Activated naive CD8-positive, alpha-beta T cell treated with anti-CD3 and anti-CD28 coated beads, Interleukin-2, amount 10 ng/mL, durations not matched to agents 7 days and 5 days (primary cell): ENCODE measurements at regions not wholly inside any gene's neighbourhood (a gene's known extent, or its start where the extent isn't known, plus 50 kb on each side); places are given as distances from the start of the nearest gene placed in this dataset.

Source experiments
- ATAC-seq: fragments of 150-1000 bp; cut with Tn5 transposase; one replicate; pipeline ENCODE4 v1.10.0; 2021; ENCODE audit warnings: low read depth, moderate library complexity
- POLR2A ChIA-PET: fragments of 350-600 bp; sonication (Branson Sonifier 250); formaldehyde crosslinking; loops from one replicate; lab custom pipeline; 2021; ENCODE audit warnings: antibody characterized with exemption; lab: Charles Lee
- DNase-seq: peaks from one replicate; pipeline ENCODE4 v3.0.0; 2021
- H3K27ac Mint-ChIP-seq: one replicate; pipeline ENCODE4 v1.8.0; 2022; ENCODE audit warnings: mild to moderate bottlenecking, mixed read lengths
- H3K27me3 Mint-ChIP-seq: one replicate; pipeline ENCODE4 v1.8.0; 2022; ENCODE audit warnings: mild to moderate bottlenecking, moderate library complexity, mixed read lengths
- H3K36me3 Mint-ChIP-seq: one replicate; pipeline ENCODE4 v1.8.0; 2021; ENCODE audit warnings: mild to moderate bottlenecking, mixed read lengths
- H3K4me1 Mint-ChIP-seq: one replicate; pipeline ENCODE4 v1.8.0; 2021; ENCODE audit warnings: mixed read lengths
- H3K4me3 Mint-ChIP-seq: one replicate; pipeline ENCODE4 v1.8.0; 2022; ENCODE audit warnings: mild to moderate bottlenecking, moderate library complexity, mixed read lengths
- H3K9me3 Mint-ChIP-seq: one replicate; pipeline ENCODE4 v1.8.0; 2021; ENCODE audit warnings: mixed read lengths

DNA sequence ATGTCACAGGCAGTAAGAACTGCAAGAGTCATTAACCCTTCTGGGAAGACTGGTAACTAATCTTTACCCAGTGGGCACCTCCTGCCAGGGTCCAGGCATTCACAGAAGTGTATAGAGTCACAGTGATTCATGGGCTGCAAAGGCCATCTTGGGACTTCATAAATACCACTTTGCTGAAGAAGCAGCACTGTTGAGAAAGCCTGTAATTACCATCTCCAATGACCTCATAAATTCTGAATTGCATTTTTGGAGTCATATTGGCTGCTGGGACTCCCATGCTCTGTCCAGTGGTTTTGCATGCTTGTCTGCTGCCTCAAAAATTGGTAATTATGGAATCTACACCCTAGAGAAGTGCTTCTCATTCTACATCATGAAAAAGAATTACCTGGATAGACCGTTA lies 837.2 kb downstream of the NTRK3 start:
- peaks cover 2% of the 10 kb centered on the region for H3K27me3 Mint-ChIP-seq
- ATAC-seq (no peak), DNase-seq (no peak)
- no peak overlapping the region for H3K4me3 Mint-ChIP-seq
- H3K27ac Mint-ChIP-seq, result no peak overlapping the region
- no peaks in the 10 kb centered on the region for H3K4me1 Mint-ChIP-seq
- H3K9me3 Mint-ChIP-seq, result no peaks in the 10 kb centered on the region
- POLR2A ChIA-PET, result no interaction called here
- no peaks in the 10 kb centered on the region for H3K36me3 Mint-ChIP-seq

DNA sequence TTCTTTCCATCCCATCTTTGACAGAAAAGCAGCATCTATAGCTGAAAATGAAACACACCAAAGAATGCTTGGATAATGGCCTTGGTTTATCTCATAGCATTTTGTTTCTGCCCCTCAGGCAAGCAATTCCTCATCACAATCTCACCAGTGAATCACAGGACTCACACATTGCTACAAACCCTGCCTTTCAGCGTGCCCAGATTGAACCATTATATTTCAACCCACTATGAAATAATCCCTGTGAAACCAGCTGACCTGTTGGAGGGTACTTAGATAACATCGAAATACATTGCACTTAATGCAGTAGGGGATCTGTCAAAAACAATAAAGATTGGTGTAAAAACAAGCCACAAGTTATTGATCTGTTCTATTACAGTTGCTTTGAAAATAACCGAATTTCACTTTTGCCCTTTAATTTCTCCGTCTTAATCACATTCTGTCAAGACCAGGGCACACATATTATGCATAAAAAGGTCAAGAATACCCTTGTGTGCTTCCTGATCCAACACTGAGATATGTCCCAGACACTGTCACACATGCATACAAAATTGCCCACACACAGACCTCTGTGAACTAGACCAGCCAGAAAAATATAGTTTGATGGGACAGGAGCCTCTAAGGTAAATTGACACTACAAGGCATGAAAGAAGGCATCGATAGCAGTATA lies 839.8 kb downstream of the NTRK3 start:
- Mint-ChIP-seq H3K4me3 (no peak overlapping the region), H3K9me3 (no peaks in the 10 kb centered on the region), H3K27me3 (peaks cover 2% of the 10 kb centered on the region), H3K4me1 (no peaks in the 10 kb centered on the region), H3K36me3 (no peaks in the 10 kb centered on the region), H3K27ac (no peak overlapping the region)
- no peak for ATAC-seq
- POLR2A ChIA-PET, result no interaction called here
- DNase-seq, result no peak

DNA sequence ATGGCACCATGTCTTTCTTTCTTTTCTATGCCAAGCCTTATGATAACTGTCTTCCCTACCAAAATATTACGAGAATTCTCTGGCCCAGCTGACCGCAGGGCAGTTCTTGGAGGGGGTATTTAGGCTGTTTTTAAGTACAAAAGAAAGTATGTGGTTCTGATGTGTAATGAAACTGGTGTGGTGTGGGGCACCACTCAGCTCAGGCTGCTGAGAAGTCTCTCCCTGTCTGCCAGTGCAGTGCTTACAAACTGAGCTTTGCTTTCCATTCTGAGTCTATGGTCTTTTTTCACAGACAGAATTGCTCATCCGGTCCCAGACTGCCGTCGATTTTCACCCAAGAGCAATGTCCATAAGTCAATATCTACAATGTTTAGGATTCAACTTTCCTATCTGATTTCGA lies 847.6 kb downstream of the NTRK3 start:
- Mint-ChIP-seq H3K4me3 (no peak overlapping the region), H3K4me1 (no peaks in the 10 kb centered on the region), H3K27ac (no peak overlapping the region), H3K9me3 (no peaks in the 10 kb centered on the region), H3K36me3 (no peaks in the 10 kb centered on the region), H3K27me3 (no peaks in the 10 kb centered on the region)
- POLR2A ChIA-PET, result no interaction called here
- no peak for ATAC-seq
- DNase-seq, result no peak

DNA sequence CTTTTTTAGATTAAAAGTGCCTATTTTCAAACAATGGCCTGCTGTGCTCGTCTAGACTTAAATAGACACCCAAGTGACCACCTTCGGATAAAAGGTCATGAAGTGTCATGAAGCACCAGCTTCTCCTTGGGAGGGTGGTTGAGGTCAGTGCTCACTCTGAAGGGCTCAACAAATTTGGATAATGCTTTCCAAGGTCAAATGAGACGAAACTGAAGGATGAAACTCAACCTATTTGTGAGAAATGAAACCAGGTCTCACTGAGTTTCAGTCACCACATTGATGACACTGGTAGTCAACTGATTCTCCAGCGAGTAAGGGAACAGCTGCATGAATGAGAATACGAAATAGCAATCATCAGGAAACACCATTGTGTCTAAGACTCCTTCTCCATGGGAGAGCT lies 852.6 kb downstream of the NTRK3 start:
- DNase-seq (no peak), ATAC-seq (no peak)
- POLR2A ChIA-PET, result no interaction called here
- Mint-ChIP-seq H3K9me3 (peaks cover 3% of the 10 kb centered on the region), H3K4me3 (no peak overlapping the region), H3K27ac (no peak overlapping the region), H3K4me1 (no peaks in the 10 kb centered on the region), H3K36me3 (no peaks in the 10 kb centered on the region), H3K27me3 (no peaks in the 10 kb centered on the region)

DNA sequence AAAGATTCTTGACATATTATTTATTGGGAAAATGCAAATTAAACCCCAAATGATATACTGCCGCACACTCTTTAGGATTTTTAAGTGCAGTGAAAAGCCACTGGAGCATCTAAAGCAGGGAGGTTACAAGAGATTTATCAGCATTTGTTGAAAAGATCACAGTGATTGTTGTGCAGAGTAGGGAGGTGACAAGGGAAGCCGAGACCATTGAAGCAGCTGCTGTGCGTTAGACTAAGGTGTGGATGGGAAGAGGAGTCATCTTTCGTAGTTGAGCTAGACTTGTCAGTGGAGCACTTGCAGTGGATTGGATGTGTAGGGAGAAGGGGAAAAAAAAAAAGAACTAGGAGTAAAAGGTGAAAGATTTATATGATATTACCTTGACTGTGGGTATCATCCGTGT lies 854.6 kb downstream of the NTRK3 start:
- DNase-seq, result no peak
- POLR2A ChIA-PET, result no interaction called here
- Mint-ChIP-seq H3K27ac (no peak overlapping the region), H3K36me3 (no peaks in the 10 kb centered on the region), H3K9me3 (peaks cover 3% of the 10 kb centered on the region), H3K4me3 (no peak overlapping the region), H3K4me1 (no peaks in the 10 kb centered on the region), H3K27me3 (no peaks in the 10 kb centered on the region)
- ATAC-seq, result no peak

DNA sequence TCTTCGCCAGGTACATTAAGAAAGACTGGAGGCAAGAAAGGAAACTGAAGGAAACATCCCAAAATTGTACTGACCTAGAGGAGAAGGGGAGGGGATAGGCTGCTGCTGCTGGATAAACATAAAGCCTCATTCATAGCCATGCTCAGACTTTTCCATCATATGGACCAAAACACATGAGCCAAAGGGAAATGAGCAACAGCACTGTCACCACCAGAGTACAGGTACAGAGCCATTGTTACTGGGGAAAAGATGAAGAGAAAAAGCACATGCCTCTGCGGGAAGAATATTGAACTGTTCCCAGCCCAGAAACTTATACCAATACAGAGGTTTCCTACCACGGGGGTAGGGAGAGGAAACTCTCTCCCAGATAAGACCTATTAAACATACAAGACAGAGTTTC lies 861.9 kb downstream of the NTRK3 start:
- H3K27me3 Mint-ChIP-seq, result no peaks in the 10 kb centered on the region
- H3K27ac Mint-ChIP-seq, result no peak overlapping the region
- POLR2A ChIA-PET, result no interaction called here
- no peak overlapping the region for H3K4me3 Mint-ChIP-seq
- H3K4me1 Mint-ChIP-seq, result no peaks in the 10 kb centered on the region
- ATAC-seq (no peak), DNase-seq (no peak)
- no peaks in the 10 kb centered on the region for H3K36me3 Mint-ChIP-seq
- peaks cover 2% of the 10 kb centered on the region for H3K9me3 Mint-ChIP-seq

DNA sequence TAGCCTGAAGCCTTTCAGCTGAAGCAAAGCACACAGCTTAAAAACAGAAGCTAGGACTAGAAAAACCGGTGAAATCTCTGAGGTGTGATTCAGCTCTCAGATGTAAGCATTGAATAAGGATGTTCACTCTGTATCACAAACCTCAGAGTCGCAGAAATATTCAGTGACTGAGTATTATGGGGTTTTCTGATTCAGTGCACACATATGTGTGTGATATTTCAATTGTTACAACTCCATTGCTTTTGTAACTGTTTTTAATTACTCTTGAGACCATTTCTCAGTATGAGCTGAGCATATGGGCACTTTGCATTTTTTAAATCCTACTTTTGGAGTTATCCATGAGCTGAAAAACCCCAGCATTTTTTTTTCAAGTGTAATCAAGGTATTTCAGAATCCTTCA lies 868.8 kb downstream of the NTRK3 start:
- H3K9me3 Mint-ChIP-seq, result peaks cover 2% of the 10 kb centered on the region
- no peaks in the 10 kb centered on the region for H3K4me1 Mint-ChIP-seq
- H3K36me3 Mint-ChIP-seq, result no peaks in the 10 kb centered on the region
- no peak overlapping the region for H3K4me3 Mint-ChIP-seq
- ATAC-seq (no peak), DNase-seq (no peak)
- POLR2A ChIA-PET, result no interaction called here
- H3K27me3 Mint-ChIP-seq, result no peaks in the 10 kb centered on the region
- no peak overlapping the region for H3K27ac Mint-ChIP-seq

DNA sequence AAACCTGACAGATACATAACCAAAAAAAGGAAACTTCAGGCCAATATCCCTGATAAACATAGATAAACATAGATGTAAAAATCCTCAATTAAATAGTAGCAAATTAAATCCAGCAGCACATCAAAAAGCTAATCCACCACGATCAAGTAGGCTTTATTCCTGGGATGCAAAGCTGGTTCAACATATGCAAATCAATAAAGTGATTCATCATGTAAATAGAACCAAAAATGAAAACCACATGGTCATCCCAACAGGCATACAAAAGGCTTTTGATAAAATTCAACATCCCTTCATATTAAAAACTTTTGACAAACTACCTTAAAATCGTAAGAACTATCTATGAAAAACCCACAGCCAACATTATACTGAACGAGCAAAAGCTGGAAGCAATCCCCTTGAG lies 882.2 kb downstream of the NTRK3 start:
- Mint-ChIP-seq H3K27ac (no peak overlapping the region), H3K9me3 (peaks cover 1% of the 10 kb centered on the region), H3K4me1 (no peaks in the 10 kb centered on the region), H3K27me3 (no peaks in the 10 kb centered on the region), H3K4me3 (no peak overlapping the region), H3K36me3 (no peaks in the 10 kb centered on the region)
- POLR2A ChIA-PET, result no interaction called here
- DNase-seq (no peak), ATAC-seq (no peak)

DNA sequence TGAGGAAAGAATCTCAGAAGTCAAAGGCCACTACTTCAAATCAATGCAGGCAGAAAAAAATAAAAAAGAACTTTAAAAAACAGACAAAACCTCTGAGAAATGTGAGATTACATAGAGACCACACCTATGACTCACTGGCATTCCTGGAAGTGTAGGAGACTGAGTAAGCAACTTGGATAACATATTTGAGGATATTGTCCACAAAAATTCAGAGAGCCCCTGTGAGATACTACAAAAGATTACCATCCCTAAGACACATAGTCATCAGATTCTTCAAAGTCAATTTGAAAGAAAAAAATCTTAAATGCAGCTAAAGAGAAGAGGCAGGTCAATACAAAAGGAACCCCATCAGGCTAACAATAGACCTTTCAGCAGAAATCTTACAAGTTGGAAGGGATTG lies 887.3 kb downstream of the NTRK3 start:
- no peak overlapping the region for H3K27ac Mint-ChIP-seq
- POLR2A ChIA-PET, result no interaction called here
- H3K4me3 Mint-ChIP-seq, result no peak overlapping the region
- peaks cover 4% of the 10 kb centered on the region for H3K9me3 Mint-ChIP-seq
- no peak for ATAC-seq
- no peak for DNase-seq
- no peaks in the 10 kb centered on the region for H3K36me3 Mint-ChIP-seq
- peaks cover 2% of the 10 kb centered on the region for H3K27me3 Mint-ChIP-seq
- no peaks in the 10 kb centered on the region for H3K4me1 Mint-ChIP-seq

DNA sequence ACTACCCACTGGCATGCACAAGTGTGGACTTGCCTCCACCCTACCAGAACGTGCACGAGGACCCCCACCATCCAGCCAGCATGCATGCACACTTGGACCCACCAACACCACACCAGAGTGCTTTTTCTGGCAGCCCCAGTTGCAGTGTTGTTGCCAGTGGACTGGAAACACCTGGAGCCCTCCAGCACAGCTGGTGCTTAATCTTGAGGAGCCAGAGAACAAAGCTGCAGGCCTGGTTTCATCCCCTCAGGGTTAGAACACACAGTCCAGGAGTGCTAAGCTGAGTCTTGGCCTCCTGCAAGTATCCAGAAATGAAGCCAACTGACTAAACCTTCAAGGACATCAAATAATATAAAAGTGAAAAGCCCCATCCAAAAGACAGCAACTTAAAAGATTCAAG lies 888.0 kb downstream of the NTRK3 start:
- peaks cover 2% of the 10 kb centered on the region for H3K27me3 Mint-ChIP-seq
- no peaks in the 10 kb centered on the region for H3K4me1 Mint-ChIP-seq
- H3K27ac Mint-ChIP-seq, result no peak overlapping the region
- ATAC-seq (no peak), DNase-seq (no peak)
- POLR2A ChIA-PET, result no interaction called here
- H3K4me3 Mint-ChIP-seq, result no peak overlapping the region
- peaks cover 4% of the 10 kb centered on the region for H3K9me3 Mint-ChIP-seq
- no peaks in the 10 kb centered on the region for H3K36me3 Mint-ChIP-seq

DNA sequence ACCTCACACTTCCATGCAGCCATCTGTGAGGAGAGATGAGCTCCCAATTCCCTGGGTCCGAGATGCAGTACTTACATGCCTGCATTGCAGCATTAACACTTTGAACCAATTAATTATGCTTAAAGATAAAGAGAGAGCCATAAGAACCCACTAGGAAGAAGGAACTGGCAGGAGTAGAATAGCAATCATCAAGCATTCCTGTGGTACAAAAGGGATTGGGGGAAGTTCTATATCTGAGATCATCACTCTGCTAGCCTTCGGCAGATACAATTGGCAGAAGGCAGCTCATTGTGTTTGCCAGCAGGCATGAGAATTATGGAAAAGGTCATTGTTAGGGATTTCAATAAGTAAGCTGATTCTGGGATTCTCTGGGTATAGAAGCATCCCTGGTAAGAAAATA lies 891.4 kb downstream of the NTRK3 start:
- no peaks in the 10 kb centered on the region for H3K4me1 Mint-ChIP-seq
- no peak overlapping the region for H3K27ac Mint-ChIP-seq
- H3K27me3 Mint-ChIP-seq, result peaks cover 2% of the 10 kb centered on the region
- no peak for ATAC-seq
- POLR2A ChIA-PET, result no interaction called here
- DNase-seq, result no peak
- H3K4me3 Mint-ChIP-seq, result no peak overlapping the region
- H3K36me3 Mint-ChIP-seq, result no peaks in the 10 kb centered on the region
- peaks cover 3% of the 10 kb centered on the region for H3K9me3 Mint-ChIP-seq

DNA sequence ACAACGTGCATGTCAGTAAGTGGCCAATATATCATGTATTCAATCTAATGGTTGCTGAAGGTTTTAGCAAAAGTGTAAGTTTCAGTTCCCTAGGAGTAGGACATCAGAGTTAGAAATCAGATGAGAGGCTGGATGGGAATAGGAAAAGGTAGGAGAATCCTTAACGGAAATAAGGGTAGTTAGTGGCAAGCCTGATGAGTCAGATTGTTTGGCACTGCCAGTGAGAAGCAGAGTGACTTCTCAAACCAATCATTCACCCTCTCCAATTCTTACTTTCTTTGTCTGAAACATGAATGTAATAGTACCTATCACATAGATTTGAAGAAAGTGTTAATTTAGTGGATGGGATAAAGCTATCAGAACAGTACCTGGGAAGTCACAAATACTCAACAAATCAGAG lies 894.0 kb downstream of the NTRK3 start:
- ATAC-seq (no peak), DNase-seq (no peak)
- Mint-ChIP-seq H3K27me3 (peaks cover 2% of the 10 kb centered on the region), H3K9me3 (peaks cover 3% of the 10 kb centered on the region), H3K36me3 (no peaks in the 10 kb centered on the region), H3K4me1 (no peaks in the 10 kb centered on the region), H3K27ac (no peak overlapping the region), H3K4me3 (no peak overlapping the region)
- POLR2A ChIA-PET, result no interaction called here

DNA sequence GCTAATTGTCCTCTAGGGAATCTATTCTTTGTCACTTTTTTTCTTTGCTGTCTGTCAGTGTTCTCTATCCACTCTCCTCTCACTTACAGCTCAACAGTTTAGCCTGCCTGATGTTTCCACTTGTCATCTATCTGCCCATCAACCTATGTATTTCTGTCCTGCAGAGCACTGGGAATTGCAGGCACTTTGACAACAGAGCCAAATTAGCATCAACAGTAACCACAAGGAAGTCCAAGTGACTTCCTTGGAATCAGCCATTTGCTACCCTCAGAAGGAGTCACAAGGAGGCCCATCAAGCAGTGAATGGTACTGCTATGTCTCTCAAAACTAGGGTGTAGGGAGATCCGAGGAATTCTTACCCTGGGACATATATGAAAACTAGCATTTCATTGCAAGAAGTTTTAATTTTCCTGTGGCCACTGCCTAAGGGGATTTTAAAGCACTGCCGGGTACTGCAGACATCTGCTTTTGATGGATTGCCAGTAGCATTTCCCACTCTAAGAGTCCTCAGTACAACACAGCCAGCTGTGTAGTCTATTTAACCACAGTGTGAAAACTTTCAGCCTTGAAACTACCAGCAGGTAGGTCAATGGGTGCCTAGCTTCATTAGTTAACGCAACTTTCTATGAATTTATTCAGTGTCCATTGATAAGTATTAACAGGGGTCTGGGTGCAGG lies 898.8 kb downstream of the NTRK3 start:
- ATAC-seq (no peak), DNase-seq (no peak)
- Mint-ChIP-seq H3K36me3 (no peaks in the 10 kb centered on the region), H3K27ac (no peak overlapping the region), H3K4me3 (no peak overlapping the region), H3K4me1 (no peaks in the 10 kb centered on the region), H3K9me3 (no peaks in the 10 kb centered on the region), H3K27me3 (no peaks in the 10 kb centered on the region)
- POLR2A ChIA-PET, result no interaction called here

DNA sequence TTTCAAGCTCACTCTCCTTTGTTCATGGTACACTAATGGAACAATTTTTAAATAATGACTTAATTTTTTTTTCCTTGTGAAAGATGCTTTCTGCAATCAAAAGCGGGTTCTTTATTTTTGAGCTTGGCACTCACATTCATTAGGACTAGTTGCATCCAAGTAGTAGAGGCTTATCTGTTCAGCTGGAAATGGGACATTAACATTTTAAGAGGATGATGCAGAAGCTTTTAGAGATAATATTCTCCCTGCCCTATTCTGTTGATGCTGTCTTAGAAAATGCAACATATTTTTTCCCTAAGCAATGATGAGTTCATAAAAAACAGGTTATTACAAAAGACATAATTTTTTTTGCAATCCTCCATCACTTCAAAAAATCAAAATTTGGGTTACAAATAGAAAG lies 900.6 kb downstream of the NTRK3 start:
- Mint-ChIP-seq H3K4me1 (no peaks in the 10 kb centered on the region), H3K36me3 (no peaks in the 10 kb centered on the region), H3K4me3 (no peak overlapping the region), H3K27me3 (no peaks in the 10 kb centered on the region), H3K27ac (no peak overlapping the region), H3K9me3 (no peaks in the 10 kb centered on the region)
- DNase-seq (no peak), ATAC-seq (no peak)
- POLR2A ChIA-PET, result no interaction called here
